PC-9 (cell line): ENCODE measurements at regions not wholly inside any gene's neighbourhood (a gene's known extent, or its start where the extent isn't known, plus 50 kb on each side); places are given as distances from the start of the nearest gene placed in this dataset.

Experiments
- BruUV-seq: library from RNA; stranded (reverse); fragments of 400-500 nt; replicated peaks from 2 replicates; lab custom pipeline; 2021; lab: Mats Ljungman, UMichigan
- CTCF ChIA-PET: fragments of 300-600 bp; sonication (Branson Sonifier 250); formaldehyde crosslinking; loops from one replicate; lab custom pipeline; 2022; ENCODE audit warnings: antibody characterized with exemption; lab: Charles Lee
- POLR2A ChIA-PET: fragments of 300-600 bp; sonication (Branson Sonifier 250); formaldehyde crosslinking; loops from one replicate; lab custom pipeline; 2022; ENCODE audit warnings: antibody characterized with exemption; ENCODE audit not compliant: unreplicated experiment; lab: Charles Lee
- DNase-seq, 2 experiments: peaks; one replicate each; pipeline versions ENCODE4 v3.0.0 to v3.0.0-alpha.2; 2015 to 2022; ENCODE audit warnings: mixed read lengths in 1 of 2
- H2AFZ ChIP-seq: fragments of 200-600 bp; sonication (generic); 2 replicates; pipeline ENCODE4 v1.8.1; 2017; ENCODE audit warnings: antibody characterized with exemption
- H3F3A ChIP-seq: fragments of 200-600 bp; sonication (generic); 2 replicates; pipeline ENCODE4 v1.8.1; 2017; ENCODE audit warnings: antibody characterized with exemption, mild to moderate bottlenecking, low read depth; ENCODE audit not compliant: insufficient read depth
- H3K27ac ChIP-seq: fragments of 200-600 bp; sonication (generic); 2 replicates; pipeline ENCODE4 v1.6.1; 2016; ENCODE audit warnings: mixed run types
- H3K27me3 ChIP-seq: fragments of 200-600 bp; sonication (generic); 2 replicates; pipeline ENCODE4 v1.6.1; 2016; ENCODE audit warnings: low read depth, mixed run types; ENCODE audit not compliant: insufficient read depth
- H3K36me3 ChIP-seq: fragments of 200-600 bp; sonication (generic); 2 replicates; pipeline ENCODE4 v1.6.1; 2016; ENCODE audit warnings: low read depth, mixed run types
- H3K4me1 ChIP-seq: fragments of 200-600 bp; sonication (generic); replicated peaks from 2 replicates; pipeline ENCODE4 v1.6.1; 2016; ENCODE audit warnings: mixed run types; ENCODE audit not compliant: insufficient read depth
- H3K4me2 ChIP-seq: fragments of 200-600 bp; sonication (generic); 2 replicates; pipeline ENCODE4 v1.6.1; 2017; ENCODE audit warnings: mixed run types
- H3K4me3 ChIP-seq: fragments of 200-600 bp; sonication (generic); 2 replicates; pipeline ENCODE4 v1.6.1; 2016; ENCODE audit warnings: mixed run types
- H3K79me2 ChIP-seq: fragments of 200-600 bp; sonication (generic); 2 replicates; pipeline ENCODE4 v1.6.1; 2017; ENCODE audit warnings: low read depth, mixed run types
- H3K9me2 ChIP-seq: fragments of 200-600 bp; sonication (generic); 2 replicates; pipeline ENCODE4 v1.8.1; 2017; ENCODE audit warnings: mild to moderate bottlenecking; ENCODE audit not compliant: insufficient read depth
- H3K9me3 ChIP-seq: fragments of 200-600 bp; sonication (generic); 2 replicates; pipeline ENCODE4 v1.8.1; 2016; ENCODE audit warnings: low read depth; ENCODE audit not compliant: insufficient read depth
- H4K20me1 ChIP-seq: fragments of 200-600 bp; sonication (generic); 2 replicates; pipeline ENCODE4 v1.8.1; 2017; ENCODE audit not compliant: insufficient read depth
- EZH2 ChIP-seq: fragments of 200-600 bp; sonication (generic); IDR thresholded peaks from 2 replicates; pipeline ENCODE4 v1.8.0; 2017; ENCODE audit warnings: antibody characterized with exemption, low read depth
- intact Hi-C: fragments of 100-400 bp; cut with micrococcal nuclease; formaldehyde crosslinking; loops from one replicate; pipeline ENCODE4 v1.10.0; 2022; ENCODE audit not compliant: unreplicated experiment
- TF ChIP-seq, protein P1 (sequence below): fragments of 200-600 bp; sonication (generic); conservative IDR thresholded peaks from 2 replicates; pipeline ENCODE4 v1.6.1; 2017; ENCODE audit warnings: mixed run types, antibody characterized with exemption, mild to moderate bottlenecking, moderate library complexity

DNA sequence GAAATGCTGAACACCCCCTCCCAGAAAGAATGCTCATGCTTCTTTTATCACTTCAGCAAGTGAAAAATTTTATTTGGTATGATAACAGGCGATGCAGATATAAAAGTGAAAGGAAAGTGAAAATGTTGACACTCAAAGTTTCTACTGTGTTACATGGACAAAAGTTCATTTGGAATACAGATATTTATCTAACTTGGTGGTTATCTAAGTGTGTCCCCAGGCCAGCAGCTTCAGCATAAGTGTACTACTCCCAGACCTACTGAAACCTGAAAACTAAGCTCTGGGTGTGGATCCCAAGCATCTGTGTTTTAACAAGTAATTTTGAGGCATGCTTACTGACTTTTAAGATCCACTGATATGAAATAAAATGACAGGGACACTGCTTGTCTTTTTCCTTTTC is 157.1 kb upstream of the BCHE start:
- no peak overlapping the region for H3K4me2 ChIP-seq
- TF ChIP-seq EZH2: no peak
- TF ChIP-seq, protein P1, sequence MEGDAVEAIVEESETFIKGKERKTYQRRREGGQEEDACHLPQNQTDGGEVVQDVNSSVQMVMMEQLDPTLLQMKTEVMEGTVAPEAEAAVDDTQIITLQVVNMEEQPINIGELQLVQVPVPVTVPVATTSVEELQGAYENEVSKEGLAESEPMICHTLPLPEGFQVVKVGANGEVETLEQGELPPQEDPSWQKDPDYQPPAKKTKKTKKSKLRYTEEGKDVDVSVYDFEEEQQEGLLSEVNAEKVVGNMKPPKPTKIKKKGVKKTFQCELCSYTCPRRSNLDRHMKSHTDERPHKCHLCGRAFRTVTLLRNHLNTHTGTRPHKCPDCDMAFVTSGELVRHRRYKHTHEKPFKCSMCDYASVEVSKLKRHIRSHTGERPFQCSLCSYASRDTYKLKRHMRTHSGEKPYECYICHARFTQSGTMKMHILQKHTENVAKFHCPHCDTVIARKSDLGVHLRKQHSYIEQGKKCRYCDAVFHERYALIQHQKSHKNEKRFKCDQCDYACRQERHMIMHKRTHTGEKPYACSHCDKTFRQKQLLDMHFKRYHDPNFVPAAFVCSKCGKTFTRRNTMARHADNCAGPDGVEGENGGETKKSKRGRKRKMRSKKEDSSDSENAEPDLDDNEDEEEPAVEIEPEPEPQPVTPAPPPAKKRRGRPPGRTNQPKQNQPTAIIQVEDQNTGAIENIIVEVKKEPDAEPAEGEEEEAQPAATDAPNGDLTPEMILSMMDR: no peak
- no peak overlapping the region for H3K4me3 ChIP-seq
- no peaks in the 10 kb centered on the region for H3K36me3 ChIP-seq
- H3F3A ChIP-seq: no peaks in the 10 kb centered on the region
- H3K4me1 ChIP-seq: no peaks in the 10 kb centered on the region
- H4K20me1 ChIP-seq: no peaks in the 10 kb centered on the region; the same call in 1 of the 2 replicates
- no peak overlapping the region for H3K27ac ChIP-seq
- BruUV-seq: no TSS peak
- CTCF ChIA-PET: no interaction called here
- H3K9me3 ChIP-seq: no peaks in the 10 kb centered on the region
- H3K79me2 ChIP-seq: no peaks in the 10 kb centered on the region
- DNase-seq: no peak
- intact Hi-C loops: loop anchor here (10.0 kb wide), 1 partner anchor 1871 kb away; no protein-coding TSS in a partner anchor
- POLR2A ChIA-PET: no interaction called here
- H3K9me2 ChIP-seq: no peaks in the 10 kb centered on the region
- H3K27me3 ChIP-seq: no peaks in the 10 kb centered on the region
- H2AFZ ChIP-seq: no peak overlapping the region

DNA sequence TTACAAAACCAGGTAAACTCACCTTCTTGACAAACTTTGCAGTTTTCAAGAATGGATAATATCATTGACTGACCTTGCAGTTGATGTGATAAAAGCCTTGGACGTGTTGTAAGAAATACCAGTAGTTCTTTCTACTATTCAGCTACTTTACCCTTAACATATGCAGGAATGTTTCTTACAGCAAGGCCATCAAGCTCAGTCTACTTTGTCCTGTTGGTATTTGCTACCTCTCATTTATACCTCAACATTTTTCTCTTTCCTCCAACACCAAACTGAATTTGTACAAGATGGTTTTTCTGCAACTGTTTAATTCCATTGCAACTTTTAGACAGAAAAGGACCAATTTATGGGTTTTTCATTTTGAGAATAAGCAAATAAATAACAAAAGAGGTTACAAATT is 147.4 kb upstream of the BCHE start:
- Histone ChIP-seq H3K9me2 (no peaks in the 10 kb centered on the region), H3K4me2 (no peak overlapping the region), H4K20me1 (no peaks in the 10 kb centered on the region; the same call in 1 of the 2 replicates), H3K79me2 (no peaks in the 10 kb centered on the region), H3F3A (no peaks in the 10 kb centered on the region), H3K4me3 (no peak overlapping the region), H2AFZ (no peak overlapping the region), H3K4me1 (no peaks in the 10 kb centered on the region), H3K36me3 (no peaks in the 10 kb centered on the region), H3K9me3 (no peaks in the 10 kb centered on the region), H3K27ac (no peak overlapping the region), H3K27me3 (no peaks in the 10 kb centered on the region)
- BruUV-seq: no TSS peak
- POLR2A ChIA-PET: no interaction called here
- DNase-seq: no peak
- CTCF ChIA-PET: no interaction called here
- intact Hi-C loops: no loop called here
- TF ChIP-seq EZH2: no peak
- TF ChIP-seq, protein P1: no peak

DNA sequence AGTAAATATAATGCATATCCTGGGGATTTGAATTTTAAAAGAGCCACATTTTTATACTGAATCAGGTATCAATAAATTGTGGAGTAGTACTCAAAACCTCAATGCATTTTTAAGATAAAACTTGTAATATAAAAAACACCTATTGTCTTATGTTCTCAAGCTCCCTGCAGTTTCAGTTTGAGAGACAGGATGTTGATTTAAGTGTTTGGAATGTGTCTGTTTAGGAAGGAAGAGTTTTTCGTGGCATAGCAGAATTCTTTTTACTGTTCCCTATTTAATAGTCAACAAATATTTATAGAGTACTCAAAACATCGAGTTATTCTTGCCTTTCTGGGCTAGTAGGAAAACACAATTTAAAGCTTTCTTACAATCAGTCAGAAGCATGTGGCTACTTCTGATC is 146.1 kb upstream of the BCHE start:
- Histone ChIP-seq H3K79me2 (no peaks in the 10 kb centered on the region), H3K4me3 (no peak overlapping the region), H3K27ac (no peak overlapping the region), H3K4me1 (no peaks in the 10 kb centered on the region), H3K27me3 (no peaks in the 10 kb centered on the region), H3K9me3 (no peaks in the 10 kb centered on the region), H3K9me2 (no peaks in the 10 kb centered on the region), H3K4me2 (no peak overlapping the region), H4K20me1 (no peaks in the 10 kb centered on the region; the same call in 1 of the 2 replicates), H3F3A (no peaks in the 10 kb centered on the region), H2AFZ (no peak overlapping the region), H3K36me3 (no peaks in the 10 kb centered on the region)
- DNase-seq: no peak
- TF ChIP-seq, protein P1: no peak
- TF ChIP-seq EZH2: no peak
- intact Hi-C loops: no loop called here
- ChIA-PET CTCF (no interaction called here), POLR2A (interaction anchor here (0.6 to 0.7 kb wide), 2 partner anchors 987 to 1047 kb away, joined by 3 to 5 read pairs; no protein-coding TSS in a partner anchor)
- BruUV-seq: no TSS peak
